ENCODE measurements at regions not wholly inside any gene's neighbourhood (a gene's known extent, or its start where the extent isn't known, plus 50 kb on each side); places are given as distances from the start of the nearest gene placed in this dataset.

DNA sequence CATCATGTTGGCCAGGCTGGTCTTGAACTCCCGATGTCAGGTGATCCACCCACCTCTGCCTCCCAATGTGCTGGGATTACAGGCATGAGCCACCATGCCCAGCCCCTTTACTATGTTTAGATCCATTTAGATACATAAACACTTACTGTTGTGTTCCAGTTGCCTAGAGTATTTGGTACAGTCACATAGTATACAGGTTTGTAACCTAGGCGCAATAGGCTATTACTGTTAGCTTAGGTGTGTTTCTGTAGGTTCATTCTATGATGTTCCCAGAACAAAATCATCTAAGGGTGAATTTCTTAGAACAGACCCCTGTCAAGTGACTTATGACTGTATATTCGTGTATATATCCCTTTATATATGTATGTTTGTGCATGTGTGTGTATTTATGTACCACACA, 61.8 kb downstream of the MYCN start:
- intact Hi-C loops (cut with DNase I): no loop called here
- TF ChIP-seq CTCF (IDR thresholded peaks at IDR 0.05): no peak
- TF ChIP-seq POLR2A (IDR thresholded peaks at IDR 0.05): no peak
- peaks cover 0 to 14% (median 0%) of the 10 kb centered on the region in 3 donors for H3K4me1 ChIP-seq
- H3K27me3 ChIP-seq: peaks cover 0 to 12% (median 0%) of the 10 kb centered on the region in 4 donors
- no peak overlapping the region for H3K4me3 ChIP-seq
- H3K36me3 ChIP-seq: no peaks in the 10 kb centered on the region
- 79 to 85% methylated on average over 3 of the region's 3 CpGs for WGBS, 2 donors
- DNase-seq: no peak
- H3K9me3 ChIP-seq: no peaks in the 10 kb centered on the region
- no peak overlapping the region for H3K27ac ChIP-seq

- Histone ChIP-seq H3K36me3 (no peaks in the 10 kb centered on the region), H3K4me1 (peaks cover 0 to 3% (median 0%) of the 10 kb centered on the region in 3 donors), H3K27ac (no peak overlapping the region), H3K27me3 (peaks cover 0 to 12% (median 0%) of the 10 kb centered on the region in 4 donors), H3K9me3 (no peaks in the 10 kb centered on the region), H3K4me3 (no peak overlapping the region)
- intact Hi-C loops (cut with DNase I): no loop called here
- WGBS, 2 donors: 44 to 55% methylated on average over 3 to 4 of the region's 6 CpGs
- TF ChIP-seq POLR2A (IDR thresholded peaks at IDR 0.05) (no peak), CTCF (IDR thresholded peaks at IDR 0.05) (no peak)
- no peak for DNase-seq
These were observed 60.3 kb downstream of the MYCN start for GRCh38 chr2:16000642-16001041.

DNA sequence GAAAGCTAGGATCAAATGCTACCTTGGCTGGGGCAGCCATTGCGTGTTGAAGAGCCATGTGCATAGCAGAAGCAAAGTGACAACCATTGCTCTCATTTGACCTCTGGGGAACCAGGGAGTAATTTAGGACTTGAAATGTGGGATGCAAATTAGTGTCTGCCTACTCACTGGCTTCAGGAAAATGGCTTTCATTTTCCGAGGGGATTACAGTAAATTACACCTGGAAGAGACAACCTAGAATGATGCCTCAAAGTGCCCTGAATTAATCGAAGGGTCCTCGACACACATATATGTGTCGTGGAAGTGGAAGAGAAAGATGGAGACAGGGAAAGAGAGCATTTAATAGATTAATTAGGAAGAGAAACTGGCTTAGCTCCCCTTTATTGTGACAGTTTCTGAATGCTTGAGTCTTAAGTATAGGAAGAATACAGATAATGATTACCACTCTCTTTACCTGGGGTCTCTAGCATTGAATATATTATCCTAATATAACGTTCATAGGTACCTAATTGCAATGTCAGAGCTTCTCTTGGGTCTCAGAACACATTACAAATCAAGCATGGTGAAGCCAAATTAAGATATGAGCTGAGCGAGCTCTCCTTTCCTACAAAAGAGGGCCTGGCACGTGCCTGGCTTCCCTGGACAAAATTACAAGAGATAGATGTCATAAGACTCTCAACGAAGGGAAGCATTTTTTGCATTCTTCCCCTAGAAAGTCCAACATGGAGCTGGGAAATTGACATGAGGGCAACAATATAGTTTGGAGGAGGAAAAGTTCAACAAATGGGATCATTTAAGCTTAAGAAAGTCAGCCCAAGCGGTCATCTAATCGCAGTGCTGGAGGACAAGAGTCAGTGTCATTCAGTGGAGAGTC, 59.5 kb downstream of the MYCN start:
- DNase-seq: no peak
- intact Hi-C loops (cut with DNase I): no loop called here
- no peak overlapping the region for H3K4me3 ChIP-seq
- peaks cover 0 to 12% (median 0%) of the 10 kb centered on the region in 4 donors for H3K27me3 ChIP-seq
- no peaks in the 10 kb centered on the region for H3K36me3 ChIP-seq
- WGBS, 2 donors: 77 to 86% methylated on average over 11 of the region's 11 CpGs
- no peak overlapping the region for H3K27ac ChIP-seq
- no peak for TF ChIP-seq CTCF (IDR thresholded peaks at IDR 0.05)
- TF ChIP-seq POLR2A (IDR thresholded peaks at IDR 0.05): no peak
- no peaks in the 10 kb centered on the region for H3K9me3 ChIP-seq
- H3K4me1 ChIP-seq: no peaks in the 10 kb centered on the region

GRCh38 chr2:15997728-15998280, 57.5 kb downstream of the MYCN start:
- TF ChIP-seq POLR2A (IDR thresholded peaks at IDR 0.05) (no peak), CTCF (IDR thresholded peaks at IDR 0.05) (no peak)
- H3K27ac ChIP-seq: no peak overlapping the region

More at GRCh38 chr2:15997728-15998280, 57.5 kb downstream of the MYCN start:
- Histone ChIP-seq H3K9me3 (no peaks in the 10 kb centered on the region), H3K36me3 (no peaks in the 10 kb centered on the region), H3K4me3 (no peak overlapping the region), H3K27me3 (peaks cover 0 to 12% (median 0%) of the 10 kb centered on the region in 4 donors), H3K4me1 (no peaks in the 10 kb centered on the region)
- no peak for DNase-seq
- WGBS, 2 donors: 87 to 93% methylated on average over 2 of the region's 2 CpGs
- intact Hi-C loops (cut with DNase I): no loop called here
